HepG2 (cell line): ENCODE measurements at regions not wholly inside any gene's neighbourhood (a gene's known extent, or its start where the extent isn't known, plus 50 kb on each side); places are given as distances from the start of the nearest gene placed in this dataset.

ENCODE experiments used
- ATAC-seq: fragments of 200-7000 bp; cut with Tn5 transposase; 3 replicates; pipeline ENCODE4 v1.9.1; 2020; ENCODE audit warnings: mild to moderate bottlenecking, moderate library complexity
- BruUV-seq: library from RNA; stranded (reverse); fragments of 400-500 nt; replicated peaks from 2 replicates; lab custom pipeline; 2021; lab: Mats Ljungman, UMichigan
- CTCF ChIA-PET: fragments of 300-600 bp; formaldehyde crosslinking; extraction: SDS; loops from one replicate; lab custom pipeline; 2021; ENCODE audit warnings: low total read pairs, inconsistent platforms, low intra/inter-chr PET ratio; lab: Yijun Ruan, JAX
- POLR2A ChIA-PET: fragments of 350-600 bp; sonication (Branson Sonifier 250); formaldehyde crosslinking; loops from one replicate; lab custom pipeline; 2020; ENCODE audit warnings: antibody characterized with exemption, inconsistent platforms; lab: Yijun Ruan, JAX
- DNase-seq: peaks from one replicate; pipeline ENCODE4 v3.0.0-alpha.2; 2015; ENCODE audit warnings: low spot score
- FAIRE-seq: peaks from 3 replicates; lab custom pipeline; 2011; peaks lifted over from hg19 to GRCh38; lab: Jason Lieb, UNC
- H2AFZ ChIP-seq: one replicate; pipeline ENCODE4 v1.6.1; 2011; ENCODE audit warnings: low read length, inconsistent platforms
- H3K27ac ChIP-seq: fragments of 300-600 bp; 3 replicates; pipeline ENCODE4 v1.8.0; 2011; ENCODE audit warnings: mixed run types, mild to moderate bottlenecking, mixed read lengths, low read length, inconsistent platforms; ENCODE audit not compliant: insufficient read depth; ENCODE audit errors: extremely low read length
- H3K27me3 ChIP-seq, 2 experiments: fragments of 200-600 bp in 1 of 2; 2 replicates in 1 of 2; 3 replicates in 1 of 2; pipeline versions ENCODE4 v1.6.0 to v1.8.0; 2011; ENCODE audit warnings: low read length in 2 of 2, mild to moderate bottlenecking in 2 of 2, moderate library complexity in 2 of 2, inconsistent platforms in 1 of 2; ENCODE audit not compliant: insufficient read depth in 2 of 2, control insufficient read depth in 1 of 2
- H3K36me3 ChIP-seq, 2 experiments: fragments of 200-600 bp in 1 of 2; replicated peaks in 1 of 2; 2 replicates in 1 of 2; 3 replicates in 1 of 2; pipeline versions ENCODE4 v1.5.1 to v1.8.0; 2011; ENCODE audit warnings: low read length in 2 of 2, inconsistent platforms in 1 of 2; ENCODE audit not compliant: insufficient read depth in 2 of 2, control insufficient read depth in 1 of 2
- H3K4me1 ChIP-seq: 2 replicates; pipeline ENCODE4 v1.5.1; 2012; ENCODE audit warnings: low read length, inconsistent platforms; ENCODE audit not compliant: insufficient read depth
- H3K4me2 ChIP-seq: 2 replicates; pipeline ENCODE4 v1.6.0; 2011; ENCODE audit warnings: low read depth, low read length, inconsistent platforms
- H3K4me3 ChIP-seq, 3 experiments: fragments of 200-600 bp in 1 of 3; sonication (generic), shearing (Covaris generic) in 1 of 3; replicated peaks in 1 of 3; 2 replicates each; pipeline ENCODE4 v1.5.1; 2011 to 2016; ENCODE audit warnings: low read length in 3 of 3, inconsistent platforms in 2 of 3, low read depth in 2 of 3, mild to moderate bottlenecking in 2 of 3, control low read depth in 1 of 3, mixed read lengths in 1 of 3; ENCODE audit not compliant: insufficient read depth in 1 of 3
- H3K79me2 ChIP-seq: one replicate; pipeline ENCODE4 v1.6.1; 2011; ENCODE audit warnings: low read length, inconsistent platforms; ENCODE audit not compliant: insufficient read depth
- H3K9ac ChIP-seq: 2 replicates; pipeline ENCODE4 v1.6.0; 2011; ENCODE audit warnings: mild to moderate bottlenecking, low read depth, low read length, inconsistent platforms; ENCODE audit not compliant: insufficient read depth
- H3K9me3 ChIP-seq: 2 replicates; pipeline ENCODE4 v1.5.1; 2012; ENCODE audit warnings: mild to moderate bottlenecking, low read length
- H4K20me1 ChIP-seq: 2 replicates; pipeline ENCODE4 v1.6.0; 2011; ENCODE audit warnings: inconsistent platforms, mild to moderate bottlenecking, low read length, moderate library complexity; ENCODE audit not compliant: insufficient read depth
- CC2D1A ChIP-seq: sonication (generic); formaldehyde crosslinking; IDR thresholded peaks from 2 replicates; pipeline ENCODE4 v1.8.1; 2023; ENCODE audit warnings: mild to moderate bottlenecking, missing genetic modification reagents
- CHD4 ChIP-seq: fragments of 200-600 bp; sonication (generic); IDR thresholded peaks from 2 replicates; pipeline ENCODE4 v1.7.0; 2017; ENCODE audit warnings: mild to moderate bottlenecking, low read length, borderline replicate concordance
- GABPB1 ChIP-seq: IDR thresholded peaks from 2 replicates; pipeline ENCODE4 v1.6.1; 2016; ENCODE audit warnings: mild to moderate bottlenecking, missing genetic modification reagents, moderate library complexity, missing compliant biosample characterization
- GMEB2 ChIP-seq: IDR thresholded peaks from 2 replicates; pipeline ENCODE4 v1.6.1; 2016; ENCODE audit warnings: missing biosample characterization, missing genetic modification reagents, low read depth
- MEF2D ChIP-seq: sonication (generic); formaldehyde crosslinking; IDR thresholded peaks from 2 replicates; pipeline ENCODE4 v1.5.1; 2020; ENCODE audit warnings: mild to moderate bottlenecking, missing genetic modification reagents
- TCF7L2 ChIP-seq: IDR thresholded peaks from 2 replicates; pipeline ENCODE4 v1.6.1; 2011; ENCODE audit warnings: mild to moderate bottlenecking, low read depth, low read length, moderate library complexity
- ZBTB10 ChIP-seq: sonication (generic); formaldehyde crosslinking; IDR thresholded peaks from 2 replicates; pipeline ENCODE4 v1.4.0; 2020; ENCODE audit warnings: missing genetic modification reagents, borderline replicate concordance
- ZFP41 ChIP-seq: sonication (generic); formaldehyde crosslinking; IDR thresholded peaks from 2 replicates; pipeline ENCODE4 v1.4.0; 2020; ENCODE audit warnings: mild to moderate bottlenecking, missing genetic modification reagents, borderline replicate concordance
- ZNF513 ChIP-seq: sonication (generic); formaldehyde crosslinking; conservative IDR thresholded peaks from 2 replicates; pipeline ENCODE4 v1.5.0; 2020; ENCODE audit warnings: missing genetic modification reagents
- WGBS: methylation state at CpG from one replicate; pipeline ENCODE4 v1.1.6; 2017; ENCODE audit warnings: low lambda C conversion rate; 5-methylcytosine and 5-hydroxymethylcytosine counted together
- in situ Hi-C: cut with HindIII; loops from 2 replicates; pipeline ENCODE4 v1.10.0; 2017; ENCODE audit warnings: low pct_unique_long_range_greater_than_20kb; ENCODE audit not compliant: extremely low pct_ligation_motif_present
- intact Hi-C: fragments of 100-400 bp; cut with micrococcal nuclease; formaldehyde crosslinking; loops from one replicate; pipeline ENCODE4 v1.10.0; 2022; ENCODE audit not compliant: unreplicated experiment
- TF ChIP-seq, protein P1 (sequence below): sonication (generic); formaldehyde crosslinking; IDR thresholded peaks from 2 replicates; pipeline ENCODE4 v1.5.0; 2020; ENCODE audit warnings: missing genetic modification reagents
- TF ChIP-seq, protein P2 (sequence below): sonication (generic); formaldehyde crosslinking; IDR thresholded peaks from 2 replicates; pipeline ENCODE4 v1.4.0; 2020; ENCODE audit warnings: mild to moderate bottlenecking, missing genetic modification reagents
- TF ChIP-seq, protein P3 (sequence below): sonication (generic); formaldehyde crosslinking; IDR thresholded peaks from 2 replicates; pipeline ENCODE4 v1.9.0; 2021; ENCODE audit warnings: missing genetic modification reagents, mild to moderate bottlenecking, borderline replicate concordance

- CTCF ChIA-PET = no interaction called here
- peaks cover 27% of the 10 kb centered on the region; the same call in 1 of the 2 replicates for H3K4me1 ChIP-seq
- no peaks in the 10 kb centered on the region for H3K27me3 ChIP-seq
- no peak overlapping the region for H2AFZ ChIP-seq
- POLR2A ChIA-PET = interaction anchor here (0.6 to 1.4 kb wide), 2 partner anchors 31 to 33 kb away, joined by 3 read pairs; no protein-coding TSS in a partner anchor
- intact Hi-C loops (no loop called here), in situ Hi-C loops (no loop called here)
- H3K4me3 ChIP-seq = no peak overlapping the region
- no peaks in the 10 kb centered on the region for H4K20me1 ChIP-seq
- no peaks in the 10 kb centered on the region for H3K36me3 ChIP-seq
- no peak overlapping the region for H3K27ac ChIP-seq
- ATAC-seq (no peak), DNase-seq (no peak), FAIRE-seq (no peak)
- BruUV-seq = no TSS peak
- no peak overlapping the region for H3K4me2 ChIP-seq
- H3K79me2 ChIP-seq = no peaks in the 10 kb centered on the region
- peaks cover 21% of the 10 kb centered on the region for H3K9me3 ChIP-seq
- 48% methylated on average over 4 of the region's 4 CpGs for WGBS
- no peak overlapping the region for H3K9ac ChIP-seq
- no peak for TF ChIP-seq TCF7L2
- TF ChIP-seq CC2D1A (CRISPR knock-in tag) = no peak
- TF ChIP-seq, protein P1, sequence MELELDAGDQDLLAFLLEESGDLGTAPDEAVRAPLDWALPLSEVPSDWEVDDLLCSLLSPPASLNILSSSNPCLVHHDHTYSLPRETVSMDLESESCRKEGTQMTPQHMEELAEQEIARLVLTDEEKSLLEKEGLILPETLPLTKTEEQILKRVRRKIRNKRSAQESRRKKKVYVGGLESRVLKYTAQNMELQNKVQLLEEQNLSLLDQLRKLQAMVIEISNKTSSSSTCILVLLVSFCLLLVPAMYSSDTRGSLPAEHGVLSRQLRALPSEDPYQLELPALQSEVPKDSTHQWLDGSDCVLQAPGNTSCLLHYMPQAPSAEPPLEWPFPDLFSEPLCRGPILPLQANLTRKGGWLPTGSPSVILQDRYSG (CRISPR knock-in tag) = no peak
- no peak for TF ChIP-seq MEF2D (CRISPR knock-in tag)
- TF ChIP-seq GMEB2 = no peak
- TF ChIP-seq ZBTB10 = no peak
- no peak for TF ChIP-seq ZNF513 (CRISPR knock-in tag)
- TF ChIP-seq GABPB1 = no peak
- TF ChIP-seq, protein P2, sequence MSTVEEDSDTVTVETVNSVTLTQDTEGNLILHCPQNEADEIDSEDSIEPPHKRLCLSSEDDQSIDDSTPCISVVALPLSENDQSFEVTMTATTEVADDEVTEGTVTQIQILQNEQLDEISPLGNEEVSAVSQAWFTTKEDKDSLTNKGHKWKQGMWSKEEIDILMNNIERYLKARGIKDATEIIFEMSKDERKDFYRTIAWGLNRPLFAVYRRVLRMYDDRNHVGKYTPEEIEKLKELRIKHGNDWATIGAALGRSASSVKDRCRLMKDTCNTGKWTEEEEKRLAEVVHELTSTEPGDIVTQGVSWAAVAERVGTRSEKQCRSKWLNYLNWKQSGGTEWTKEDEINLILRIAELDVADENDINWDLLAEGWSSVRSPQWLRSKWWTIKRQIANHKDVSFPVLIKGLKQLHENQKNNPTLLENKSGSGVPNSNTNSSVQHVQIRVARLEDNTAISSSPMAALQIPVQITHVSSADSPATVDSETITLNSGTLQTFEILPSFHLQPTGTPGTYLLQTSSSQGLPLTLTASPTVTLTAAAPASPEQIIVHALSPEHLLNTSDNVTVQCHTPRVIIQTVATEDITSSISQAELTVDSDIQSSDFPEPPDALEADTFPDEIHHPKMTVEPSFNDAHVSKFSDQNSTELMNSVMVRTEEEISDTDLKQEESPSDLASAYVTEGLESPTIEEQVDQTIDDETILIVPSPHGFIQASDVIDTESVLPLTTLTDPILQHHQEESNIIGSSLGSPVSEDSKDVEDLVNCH (CRISPR knock-in tag) = no peak
- TF ChIP-seq ZFP41 = no peak
- TF ChIP-seq, protein P3, sequence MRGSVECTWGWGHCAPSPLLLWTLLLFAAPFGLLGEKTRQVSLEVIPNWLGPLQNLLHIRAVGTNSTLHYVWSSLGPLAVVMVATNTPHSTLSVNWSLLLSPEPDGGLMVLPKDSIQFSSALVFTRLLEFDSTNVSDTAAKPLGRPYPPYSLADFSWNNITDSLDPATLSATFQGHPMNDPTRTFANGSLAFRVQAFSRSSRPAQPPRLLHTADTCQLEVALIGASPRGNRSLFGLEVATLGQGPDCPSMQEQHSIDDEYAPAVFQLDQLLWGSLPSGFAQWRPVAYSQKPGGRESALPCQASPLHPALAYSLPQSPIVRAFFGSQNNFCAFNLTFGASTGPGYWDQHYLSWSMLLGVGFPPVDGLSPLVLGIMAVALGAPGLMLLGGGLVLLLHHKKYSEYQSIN (CRISPR knock-in tag) = no peak
- TF ChIP-seq CHD4 = no peak
Measured at GRCh38 chr16:80230328-80231120, 310.3 kb upstream of the DYNLRB2 start.
